GM20431 (cell line): ENCODE measurements at regions not wholly inside any gene's neighbourhood (a gene's known extent, or its start where the extent isn't known, plus 50 kb on each side); places are given as distances from the start of the nearest gene placed in this dataset.

Experiments used
- in situ Hi-C: fragments of 300-500 bp; cut with MseI, MboI; formaldehyde crosslinking; loops from one replicate; pipeline ENCODE4 v1.15.0; 2020; ENCODE audit warnings: low sequenced_read_pairs; ENCODE audit not compliant: unreplicated experiment

- in situ Hi-C loops, result no loop called here
Measured at GRCh38 chr6:151699719-151700118, 107.8 kb upstream of the ESR1 start.

- in situ Hi-C loops, result no loop called here
Measured at GRCh38 chr6:151701911-151702562, 105.4 kb upstream of the ESR1 start.

GRCh38 chr6:151702851-151703658 is 104.4 kb upstream of the ESR1 start:
- in situ Hi-C loops, result no loop called here

DNA sequence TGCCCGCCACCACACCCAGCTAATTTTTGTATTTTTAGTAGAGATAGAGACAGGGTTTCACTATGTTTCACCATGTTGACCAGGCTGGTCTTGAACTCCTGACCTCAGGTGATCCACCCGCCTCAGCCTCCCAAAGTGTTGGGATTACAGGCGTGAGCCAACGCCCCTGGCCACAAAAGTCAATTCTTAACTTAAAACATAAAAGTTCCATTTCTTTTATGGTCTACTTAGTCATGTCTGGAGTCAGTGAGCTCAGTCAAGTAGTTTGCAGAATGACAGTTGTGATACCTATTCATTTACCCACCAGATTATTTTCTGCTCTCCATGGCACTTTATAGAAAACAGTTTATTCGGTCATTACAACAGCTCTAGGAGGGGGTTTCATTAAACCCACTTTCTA is 103.1 kb upstream of the ESR1 start:
- in situ Hi-C loops, result no loop called here

- in situ Hi-C loops, result no loop called here
Measured at GRCh38 chr6:151705993-151706733, 101.3 kb upstream of the ESR1 start.

DNA sequence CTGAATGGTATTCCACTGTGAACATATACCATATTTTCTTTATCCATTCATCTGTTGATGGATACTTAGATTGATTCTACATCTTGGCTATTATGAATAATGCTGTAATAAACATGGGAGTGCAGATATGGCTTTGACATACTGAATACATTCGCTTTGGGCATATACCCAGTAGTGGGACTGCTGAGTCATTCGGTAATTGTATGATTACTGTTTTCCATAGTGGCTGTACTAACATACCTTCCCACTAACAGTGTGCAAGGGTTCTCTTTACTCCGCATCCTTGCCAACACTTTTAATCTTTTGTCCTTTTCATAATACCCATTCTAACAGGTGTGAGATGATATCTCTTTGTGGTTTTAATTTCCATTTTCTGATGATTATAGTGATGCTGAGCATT is 98.2 kb upstream of the ESR1 start:
- in situ Hi-C loops, result no loop called here

GRCh38 chr6:151716526-151716932 is 91.0 kb upstream of the ESR1 start:
- in situ Hi-C loops, result no loop called here

- in situ Hi-C loops, result no loop called here
Measured at GRCh38 chr6:151719070-151719469, 88.4 kb upstream of the ESR1 start.

GRCh38 chr6:151721146-151721545 is 86.3 kb upstream of the ESR1 start:
- in situ Hi-C loops, result no loop called here

GRCh38 chr6:151721671-151722070 is 85.8 kb upstream of the ESR1 start:
- in situ Hi-C loops, result no loop called here

DNA sequence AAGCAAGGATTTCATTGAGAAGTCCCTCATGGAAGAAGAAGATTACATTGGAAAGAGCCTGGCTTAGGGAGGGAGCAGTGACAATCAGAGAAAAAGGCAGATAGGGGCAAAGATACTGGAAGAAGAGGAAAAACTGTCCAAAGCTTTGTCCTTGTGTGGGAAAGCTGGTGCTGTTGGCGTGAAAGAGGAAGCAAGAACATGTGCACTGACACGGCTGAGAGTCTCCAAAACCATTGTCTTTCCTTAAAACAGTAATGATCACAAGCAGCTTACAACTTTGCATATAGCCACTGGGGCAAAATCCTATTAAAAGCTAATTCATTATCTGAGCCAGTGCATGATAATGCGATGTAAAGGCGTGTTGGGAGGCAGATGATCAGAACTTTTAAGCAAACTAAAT is 85.1 kb upstream of the ESR1 start:
- in situ Hi-C loops, result no loop called here

DNA sequence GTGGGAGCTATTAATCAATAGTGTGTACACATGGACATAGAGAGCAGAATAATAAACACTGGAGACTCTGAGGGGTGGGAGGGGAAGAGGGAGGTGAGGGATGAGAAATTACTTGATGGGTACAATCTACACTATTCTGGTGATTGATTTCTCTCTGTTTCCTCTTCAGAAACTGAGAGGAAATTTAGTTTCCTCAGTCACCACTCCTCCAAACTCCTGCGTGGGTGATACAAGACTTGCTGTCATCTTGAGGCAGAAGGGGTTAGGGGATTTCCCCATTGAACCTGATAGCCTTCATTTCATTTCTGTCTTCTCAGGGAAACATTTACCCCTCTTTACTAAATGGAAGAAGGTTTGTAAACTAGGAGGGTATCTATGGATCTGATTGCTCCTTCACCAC is 84.3 kb upstream of the ESR1 start:
- in situ Hi-C loops, result no loop called here

DNA sequence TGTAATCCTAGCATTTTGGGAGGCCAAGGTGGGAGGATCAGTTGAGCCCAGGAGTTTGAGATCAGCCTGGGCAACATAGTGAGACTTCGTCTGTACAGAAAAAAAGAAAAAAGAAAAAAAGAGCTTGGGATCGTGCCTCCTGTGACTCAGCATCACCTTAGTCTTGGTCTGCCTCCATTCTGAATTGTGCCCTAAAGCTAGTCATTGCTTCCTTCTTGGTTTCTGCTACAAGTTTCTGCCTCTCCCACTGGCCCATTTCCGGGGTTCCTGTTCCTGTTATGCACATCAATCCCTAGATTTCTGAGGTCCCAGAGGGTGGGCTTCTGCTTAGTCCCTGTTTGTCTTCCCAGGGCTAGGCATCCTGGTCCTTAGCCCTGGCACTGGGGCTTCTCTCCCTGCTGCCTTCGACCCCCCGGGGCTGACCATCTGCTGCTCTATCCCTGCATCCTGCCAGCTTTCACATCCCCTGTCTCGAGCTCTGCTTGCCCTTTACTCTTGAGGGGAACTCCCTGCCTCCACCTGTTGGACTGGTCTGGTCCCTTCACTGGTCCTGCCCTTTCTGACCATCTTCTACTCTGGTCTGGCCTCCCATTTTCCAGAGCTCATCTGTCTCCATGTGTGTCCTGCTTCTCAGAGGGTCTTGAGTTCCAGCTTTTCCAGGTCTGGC is 77.5 kb upstream of the ESR1 start:
- in situ Hi-C loops, result no loop called here

- in situ Hi-C loops, result no loop called here
Measured at GRCh38 chr6:151730496-151730870, 77.0 kb upstream of the ESR1 start.

GRCh38 chr6:151731313-151731712 is 76.2 kb upstream of the ESR1 start:
- in situ Hi-C loops, result no loop called here

DNA sequence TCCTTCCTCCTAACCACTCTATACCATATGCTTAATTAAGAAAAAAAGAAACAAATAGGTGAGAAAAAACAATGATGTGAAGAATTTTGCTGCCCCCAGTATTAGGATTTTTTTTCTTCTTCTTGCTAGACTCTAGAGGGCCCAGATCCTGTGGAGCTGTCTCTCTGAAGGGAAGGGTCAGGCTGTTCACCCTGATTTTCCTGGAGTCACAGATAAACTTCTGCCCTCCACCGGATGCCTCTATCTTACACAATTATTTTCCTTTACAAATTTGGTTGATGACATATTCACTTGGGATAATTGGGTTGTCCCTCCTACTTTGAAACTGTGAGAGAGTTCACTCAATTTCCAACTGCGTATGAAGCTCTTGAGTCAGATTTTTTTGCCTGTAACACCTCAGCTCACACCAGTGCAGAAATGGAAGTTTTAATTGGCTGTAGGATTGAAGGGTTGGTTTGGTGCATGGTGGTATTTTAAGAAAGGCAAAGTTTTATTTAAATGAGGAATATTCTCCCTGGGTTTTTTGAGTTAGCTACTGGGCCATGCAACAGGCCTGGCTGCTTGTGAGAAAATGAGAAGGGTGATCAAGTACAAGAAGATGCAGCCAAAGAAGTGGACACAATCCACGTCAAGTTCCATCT is 73.7 kb upstream of the ESR1 start:
- in situ Hi-C loops, result no loop called here

- in situ Hi-C loops, result no loop called here
Measured at GRCh38 chr6:151738267-151738666, 69.2 kb upstream of the ESR1 start.

DNA sequence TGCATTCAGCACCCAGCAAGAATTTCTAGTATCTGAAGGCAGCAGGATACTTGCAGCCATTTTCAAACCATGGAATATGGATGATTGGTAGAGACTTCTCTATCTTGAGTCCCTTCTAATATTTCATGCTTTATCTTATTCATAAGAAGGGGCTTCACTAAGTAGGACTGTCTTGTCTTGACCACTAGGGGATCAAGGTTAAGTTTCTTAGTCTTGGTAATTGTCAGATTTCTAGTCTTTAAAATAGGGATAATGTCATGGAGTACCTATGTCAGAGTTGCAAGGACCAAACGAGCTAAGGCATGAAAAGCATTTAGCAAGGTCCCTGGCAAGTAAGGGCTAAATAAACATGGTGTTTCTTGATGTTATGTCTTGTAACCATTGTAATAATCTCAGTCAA is 68.5 kb upstream of the ESR1 start:
- in situ Hi-C loops, result no loop called here

DNA sequence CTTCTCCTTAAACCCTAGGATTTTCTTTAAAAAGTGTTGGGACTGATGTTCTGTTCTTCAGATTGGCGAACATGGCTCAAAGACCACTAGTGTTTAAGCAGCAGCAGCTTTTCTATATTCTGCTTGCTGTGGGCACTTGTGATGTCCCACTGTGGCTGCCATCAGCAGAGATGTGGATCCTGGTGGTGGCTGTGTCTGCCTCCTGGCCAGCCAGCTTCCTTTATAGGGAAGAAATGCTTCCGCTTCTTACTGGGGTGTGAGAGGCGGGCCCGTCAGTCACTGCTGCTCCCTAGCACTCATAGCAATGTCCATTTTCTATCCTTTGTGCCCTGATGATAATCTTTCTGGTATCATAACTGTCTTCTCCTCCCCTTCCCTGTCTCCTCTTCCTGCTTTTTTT is 66.7 kb upstream of the ESR1 start:
- in situ Hi-C loops, result no loop called here

DNA sequence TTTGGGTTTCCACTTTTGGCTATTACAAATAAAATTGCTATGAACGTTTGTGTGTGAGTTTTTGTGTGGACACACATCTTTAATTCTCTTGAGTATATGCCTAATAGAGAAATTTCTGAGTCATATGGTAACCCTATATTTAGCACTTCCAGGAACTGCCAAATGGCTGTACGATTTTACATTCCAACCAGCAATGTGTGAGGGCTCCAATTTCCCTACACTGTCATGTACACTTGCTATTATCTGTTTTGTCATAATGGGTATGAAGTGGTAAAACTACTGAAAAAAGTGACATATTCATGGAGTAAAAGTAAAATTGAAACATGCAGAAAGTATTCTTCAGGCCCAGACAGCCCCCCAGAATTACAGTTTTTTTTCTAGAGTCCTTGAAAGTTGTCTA is 59.6 kb upstream of the ESR1 start:
- in situ Hi-C loops, result no loop called here
